ENCODE measurements at regions not wholly inside any gene's neighbourhood (a gene's known extent, or its start where the extent isn't known, plus 50 kb on each side); places are given as distances from the start of the nearest gene placed in this dataset.

GRCh38 chr12:98355322-98355721 is 160.1 kb upstream of the TMPO start:
- TF ChIP-seq POLR2A (IDR thresholded peaks at IDR 0.05; ENCODE audit: low read length) (no peak), GATA1 (IDR thresholded peaks at IDR 0.05; ENCODE audit: low read depth, low read length) (no peak)
